Endothelial cell (in vitro differentiated cells): ENCODE measurements at regions not wholly inside any gene's neighbourhood (a gene's known extent, or its start where the extent isn't known, plus 50 kb on each side); places are given as distances from the start of the nearest gene placed in this dataset.
"Not testable (repeated sequence)": the region's sequence is repeated elsewhere in the genome, so short reads cannot be mapped to it uniquely, and the experiment has no call there.

Source experiments
- DNase-seq: peaks from one replicate; pipeline ENCODE4 v3.0.0; 2021; ENCODE audit warnings: low spot score
- H3K27ac Mint-ChIP-seq: one replicate; pipeline ENCODE4 v1.8.0; 2021; ENCODE audit warnings: mixed read lengths, inconsistent platforms; ENCODE audit not compliant: unreplicated experiment
- H3K27me3 Mint-ChIP-seq: one replicate; pipeline ENCODE4 v1.8.0; 2021; ENCODE audit warnings: mild to moderate bottlenecking, moderate library complexity, mixed read lengths, inconsistent platforms; ENCODE audit not compliant: unreplicated experiment
- H3K36me3 Mint-ChIP-seq: one replicate; pipeline ENCODE4 v1.8.0; 2021; ENCODE audit warnings: mild to moderate bottlenecking, low read depth, mixed read lengths, inconsistent platforms; ENCODE audit not compliant: unreplicated experiment
- H3K4me1 Mint-ChIP-seq: one replicate; pipeline ENCODE4 v1.8.0; 2021; ENCODE audit warnings: mild to moderate bottlenecking, mixed read lengths, inconsistent platforms; ENCODE audit not compliant: unreplicated experiment
- H3K4me3 Mint-ChIP-seq: one replicate; pipeline ENCODE4 v1.8.0; 2021; ENCODE audit warnings: mild to moderate bottlenecking, mixed read lengths, inconsistent platforms; ENCODE audit not compliant: unreplicated experiment
- H3K9me3 Mint-ChIP-seq: one replicate; pipeline ENCODE4 v1.8.0; 2021; ENCODE audit warnings: mixed read lengths, inconsistent platforms; ENCODE audit not compliant: unreplicated experiment
- CTCF ChIP-seq: fragments of 200-600 bp; sonication (generic); IDR thresholded peaks from one replicate; pipeline ENCODE4 v1.5.0; 2021; ENCODE audit warnings: antibody characterized with exemption; ENCODE audit not compliant: unreplicated experiment

- Mint-ChIP-seq H3K4me3 (no peak overlapping the region), H3K4me1 (no peaks in the 10 kb centered on the region), H3K9me3 (no peaks in the 10 kb centered on the region), H3K27me3 (peaks cover 1% of the 10 kb centered on the region), H3K27ac (no peak overlapping the region), H3K36me3 (no peaks in the 10 kb centered on the region)
- no peak for DNase-seq
- no peak for TF ChIP-seq CTCF
Observed at GRCh38 chr5:39618391-39618790, 193.6 kb upstream of the DAB2 start.

DNA sequence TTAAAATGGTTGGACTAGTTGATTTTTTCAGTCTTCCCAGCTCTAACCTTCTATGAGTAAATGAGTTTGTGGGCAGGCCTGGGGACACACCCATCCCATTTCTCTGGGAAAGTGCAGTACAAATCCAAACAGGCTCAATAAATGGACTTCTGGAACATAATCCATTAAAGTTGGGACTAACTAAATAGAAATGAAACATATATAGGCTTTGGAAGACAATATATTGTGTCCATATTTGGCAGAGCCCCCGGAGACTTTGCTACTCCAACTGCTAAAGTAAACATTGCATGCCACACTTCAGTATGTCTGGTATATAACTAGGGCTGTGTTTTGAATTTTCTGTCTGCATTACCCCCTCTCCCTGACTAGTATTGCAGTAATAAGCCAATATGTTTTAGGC, 191.4 kb upstream of the DAB2 start:
- Mint-ChIP-seq H3K4me1 (no peaks in the 10 kb centered on the region), H3K27ac (no peak overlapping the region), H3K4me3 (no peak overlapping the region), H3K27me3 (peaks cover 3% of the 10 kb centered on the region), H3K36me3 (no peaks in the 10 kb centered on the region), H3K9me3 (no peaks in the 10 kb centered on the region)
- no peak for TF ChIP-seq CTCF
- no peak for DNase-seq

DNA sequence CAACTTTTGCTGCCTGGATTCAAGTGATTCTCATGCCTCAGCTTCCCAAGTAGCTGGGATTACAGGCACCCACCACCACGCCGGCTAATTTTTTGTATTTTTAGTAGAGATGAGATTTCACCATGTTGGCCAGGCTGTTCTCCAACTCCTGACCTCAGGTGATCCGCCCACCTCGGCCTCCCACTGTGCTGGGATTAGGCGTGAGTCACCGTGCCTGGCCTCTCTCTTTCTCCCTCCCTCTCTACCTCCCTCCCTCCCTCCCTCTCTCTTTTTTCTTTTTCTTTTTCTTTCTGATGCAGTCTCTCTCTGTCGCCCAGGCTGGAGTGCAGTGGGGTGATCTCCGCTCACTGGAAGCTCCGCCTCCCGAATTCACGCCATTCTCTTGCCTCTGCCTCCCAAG, 186.3 kb upstream of the DAB2 start:
- not testable (repeated sequence) for DNase-seq, H3K4me1 Mint-ChIP-seq, H3K36me3 Mint-ChIP-seq, H3K4me3 Mint-ChIP-seq, H3K27me3 Mint-ChIP-seq, H3K9me3 Mint-ChIP-seq, H3K27ac Mint-ChIP-seq

GRCh38 chr5:39608024-39608423, 183.2 kb upstream of the DAB2 start:
- Mint-ChIP-seq H3K4me1 (peaks cover 9% of the 10 kb centered on the region), H3K27ac (no peak overlapping the region), H3K4me3 (no peak overlapping the region), H3K36me3 (no peaks in the 10 kb centered on the region), H3K27me3 (peaks cover 8% of the 10 kb centered on the region), H3K9me3 (no peaks in the 10 kb centered on the region)
- no peak for DNase-seq
- no peak for TF ChIP-seq CTCF

DNA sequence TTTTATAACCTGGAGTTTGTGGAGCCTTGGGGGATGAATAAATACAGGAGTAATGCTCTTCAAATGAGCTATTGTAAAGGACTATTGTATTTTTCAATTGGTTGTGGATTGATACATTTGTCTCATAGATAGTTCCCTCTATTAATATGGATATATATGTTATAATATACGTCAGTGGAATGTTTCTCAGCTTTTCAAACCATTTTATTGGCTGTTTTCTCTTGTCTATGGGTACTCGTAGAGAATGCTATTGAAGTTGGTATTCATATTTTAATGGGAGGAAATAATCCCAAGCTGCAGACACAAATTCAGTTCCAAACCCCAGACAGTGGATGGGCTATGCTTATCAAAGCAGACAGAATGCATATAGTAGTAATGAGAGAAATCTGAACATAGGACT, 181.8 kb upstream of the DAB2 start:
- Mint-ChIP-seq H3K4me3 (no peak overlapping the region), H3K4me1 (peaks cover 10% of the 10 kb centered on the region), H3K36me3 (no peaks in the 10 kb centered on the region), H3K27ac (no peak overlapping the region), H3K27me3 (peaks cover 6% of the 10 kb centered on the region), H3K9me3 (no peaks in the 10 kb centered on the region)
- DNase-seq: no peak
- TF ChIP-seq CTCF: no peak
